ENCODE measurements at regions not wholly inside any gene's neighbourhood (a gene's known extent, or its start where the extent isn't known, plus 50 kb on each side); places are given as distances from the start of the nearest gene placed in this dataset.

DNA sequence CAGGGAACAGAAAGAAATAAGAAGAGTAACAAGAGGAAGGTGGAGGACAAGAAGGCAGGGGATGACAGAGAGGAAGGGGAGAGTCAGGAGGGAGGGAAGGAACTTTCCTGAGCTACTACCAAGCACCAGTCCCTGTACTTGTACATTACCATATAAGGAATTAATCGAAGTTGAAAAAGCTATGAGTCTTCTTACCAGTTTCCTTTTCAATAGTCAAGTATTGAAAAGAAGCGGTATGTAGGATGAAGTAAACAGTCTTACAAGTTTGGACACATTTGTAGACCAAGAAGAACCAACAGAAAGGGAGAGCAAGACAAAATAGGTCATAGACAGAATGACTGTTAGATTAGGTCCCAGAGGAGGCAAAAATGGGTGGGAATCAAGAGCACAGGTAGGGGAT is 629.7 kb upstream of the DIPK2B start:
- H3K27me3 ChIP-seq, result no peaks in the 10 kb centered on the region
- H3K9ac ChIP-seq, result no peak overlapping the region
- no peak for DNase-seq (ENCODE audit: low spot score)
- no peak overlapping the region for H3K4me2 ChIP-seq
- Mint-ChIP-seq H3K4me1 (no peaks in the 10 kb centered on the region), H3K27me3 (ENCODE audit: insufficient read depth, low read depth) (no peaks in the 10 kb centered on the region), H3K36me3 (peaks cover 11% of the 10 kb centered on the region), H3K4me3 (no peak overlapping the region), H3K9me3 (peaks cover 3% of the 10 kb centered on the region), H3K27ac (no peak overlapping the region)
- H3K36me3 ChIP-seq, result no peaks in the 10 kb centered on the region
- H3K4me3 ChIP-seq, result no peak overlapping the region
- TF ChIP-seq CTCF (IDR thresholded peaks at IDR 0.05) (no peak), EZH2 (IDR thresholded peaks at IDR 0.05) (no peak), EZH2phosphoT487 (IDR thresholded peaks at IDR 0.05) (no peak)
- no peaks in the 10 kb centered on the region for H3K4me1 ChIP-seq
- no peaks in the 10 kb centered on the region for H3F3A ChIP-seq (ENCODE audit: low read depth)
- H4K20me1 ChIP-seq (ENCODE audit: low read depth), result peaks cover 6% of the 10 kb centered on the region
- no peak overlapping the region for H2AFZ ChIP-seq (replicated peaks)
- H3K27ac ChIP-seq, result no peak overlapping the region
- H3K79me2 ChIP-seq (ENCODE audit: low read depth), result peaks cover 96% of the 10 kb centered on the region
- no peaks in the 10 kb centered on the region for H3K9me3 ChIP-seq (ENCODE audit: low read depth)

- H3K4me3 Mint-ChIP-seq, result no peak overlapping the region
- Histone ChIP-seq H2AFZ (replicated peaks) (no peak overlapping the region), H3K27ac (no peak overlapping the region), H3K36me3 (peaks cover under 1% of the 10 kb centered on the region), H4K20me1 (ENCODE audit: low read depth) (no peaks in the 10 kb centered on the region), H3K4me2 (no peak overlapping the region), H3K4me3 (no peak overlapping the region), H3K79me2 (ENCODE audit: low read depth) (peaks cover 95% of the 10 kb centered on the region), H3K27me3 (no peaks in the 10 kb centered on the region), H3K9me3 (ENCODE audit: low read depth) (no peaks in the 10 kb centered on the region), H3F3A (ENCODE audit: low read depth) (no peaks in the 10 kb centered on the region), H3K4me1 (no peaks in the 10 kb centered on the region), H3K9ac (no peak overlapping the region)
- H3K4me1 Mint-ChIP-seq, result no peaks in the 10 kb centered on the region
- H3K9me3 Mint-ChIP-seq, result peaks cover 10% of the 10 kb centered on the region
- H3K27ac Mint-ChIP-seq, result no peak overlapping the region
- TF ChIP-seq EZH2phosphoT487 (IDR thresholded peaks at IDR 0.05), result no peak
- TF ChIP-seq EZH2 (IDR thresholded peaks at IDR 0.05), result no peak
- peak; percentile 34 for TF ChIP-seq CTCF (IDR thresholded peaks at IDR 0.05)
- peaks cover 13% of the 10 kb centered on the region for H3K36me3 Mint-ChIP-seq
- DNase-seq (ENCODE audit: low spot score), result peak; percentile 30
- no peaks in the 10 kb centered on the region for H3K27me3 Mint-ChIP-seq (ENCODE audit: insufficient read depth, low read depth)
These were observed 623.8 kb upstream of the DIPK2B start for GRCh38 chrX:45824471-45824870.

DNA sequence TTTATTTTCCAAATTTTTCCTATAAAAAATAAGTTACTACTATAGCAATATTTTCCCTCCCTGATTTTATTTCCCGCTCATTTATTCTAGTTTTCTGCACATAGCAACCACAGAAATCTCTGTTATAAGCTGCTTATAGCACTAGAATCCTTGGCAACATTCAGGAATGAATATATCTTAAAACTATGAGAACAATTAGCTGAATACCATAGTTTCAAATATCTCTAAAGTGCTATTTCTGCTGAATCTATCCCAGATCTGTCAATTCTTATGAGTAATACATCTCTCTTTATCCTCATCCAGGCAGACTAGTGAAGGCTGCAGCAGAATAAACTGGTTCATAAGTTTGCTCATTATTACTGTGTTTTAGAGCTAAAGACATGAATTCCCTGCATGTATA is 622.9 kb upstream of the DIPK2B start:
- H3K36me3 Mint-ChIP-seq, result peaks cover 18% of the 10 kb centered on the region
- peaks cover 95% of the 10 kb centered on the region for H3K79me2 ChIP-seq (ENCODE audit: low read depth)
- DNase-seq (ENCODE audit: low spot score), result no peak
- H3K9ac ChIP-seq, result no peak overlapping the region
- H3K4me3 Mint-ChIP-seq, result no peak overlapping the region
- no peak overlapping the region for H3K27ac ChIP-seq
- no peaks in the 10 kb centered on the region for H3K9me3 ChIP-seq (ENCODE audit: low read depth)
- H4K20me1 ChIP-seq (ENCODE audit: low read depth), result no peaks in the 10 kb centered on the region
- H3F3A ChIP-seq (ENCODE audit: low read depth), result no peaks in the 10 kb centered on the region
- no peaks in the 10 kb centered on the region for H3K27me3 Mint-ChIP-seq (ENCODE audit: insufficient read depth, low read depth)
- no peak overlapping the region for H3K4me2 ChIP-seq
- no peaks in the 10 kb centered on the region for H3K4me1 ChIP-seq
- H2AFZ ChIP-seq (replicated peaks), result no peak overlapping the region
- TF ChIP-seq CTCF (IDR thresholded peaks at IDR 0.05), result no peak
- TF ChIP-seq EZH2 (IDR thresholded peaks at IDR 0.05), result no peak
- no peaks in the 10 kb centered on the region for H3K4me1 Mint-ChIP-seq
- H3K27ac Mint-ChIP-seq, result no peak overlapping the region
- H3K4me3 ChIP-seq, result no peak overlapping the region
- H3K27me3 ChIP-seq, result no peaks in the 10 kb centered on the region
- peaks cover 5% of the 10 kb centered on the region for H3K36me3 ChIP-seq
- peaks cover 10% of the 10 kb centered on the region for H3K9me3 Mint-ChIP-seq

DNA sequence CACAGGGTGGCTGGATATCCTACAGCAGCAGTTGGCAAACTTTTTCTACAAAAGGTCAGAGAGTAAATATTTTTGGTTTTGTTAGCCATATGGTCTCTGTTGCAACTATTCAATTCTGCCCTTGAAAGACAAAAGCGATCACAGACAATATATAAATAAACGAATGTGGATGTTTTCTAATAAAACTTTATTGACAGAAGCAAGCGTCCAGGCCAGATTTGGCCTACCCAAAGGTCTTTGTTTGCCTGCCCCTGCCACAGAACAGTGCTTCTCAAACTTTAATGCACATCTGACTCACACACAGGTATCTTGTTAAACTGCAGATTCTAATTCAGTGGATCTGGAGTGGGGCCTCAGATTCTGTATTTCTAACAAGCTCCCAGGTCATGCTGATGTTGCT is 621.4 kb upstream of the DIPK2B start:
- Mint-ChIP-seq H3K27ac (no peak overlapping the region), H3K4me3 (no peak overlapping the region), H3K27me3 (ENCODE audit: insufficient read depth, low read depth) (no peaks in the 10 kb centered on the region), H3K4me1 (no peaks in the 10 kb centered on the region), H3K36me3 (peaks cover 22% of the 10 kb centered on the region), H3K9me3 (peaks cover 10% of the 10 kb centered on the region)
- H4K20me1 ChIP-seq (ENCODE audit: low read depth), result no peaks in the 10 kb centered on the region
- no peaks in the 10 kb centered on the region for H3F3A ChIP-seq (ENCODE audit: low read depth)
- H3K27ac ChIP-seq, result no peak overlapping the region
- no peak for TF ChIP-seq CTCF (IDR thresholded peaks at IDR 0.05)
- TF ChIP-seq EZH2 (IDR thresholded peaks at IDR 0.05), result no peak
- TF ChIP-seq EZH2phosphoT487 (IDR thresholded peaks at IDR 0.05), result no peak
- H3K4me1 ChIP-seq, result no peaks in the 10 kb centered on the region
- H3K4me3 ChIP-seq, result no peak overlapping the region
- H3K9me3 ChIP-seq (ENCODE audit: low read depth), result no peaks in the 10 kb centered on the region
- H3K79me2 ChIP-seq (ENCODE audit: low read depth), result peaks cover 95% of the 10 kb centered on the region
- peaks cover 5% of the 10 kb centered on the region for H3K36me3 ChIP-seq
- no peak overlapping the region for H3K4me2 ChIP-seq
- DNase-seq (ENCODE audit: low spot score), result no peak
- no peak overlapping the region for H2AFZ ChIP-seq (replicated peaks)
- no peak overlapping the region for H3K9ac ChIP-seq
- no peaks in the 10 kb centered on the region for H3K27me3 ChIP-seq

Data from neural progenitor cell (in vitro differentiated cells).